ENCODE measurements at regions not wholly inside any gene's neighbourhood (a gene's known extent, or its start where the extent isn't known, plus 50 kb on each side); places are given as distances from the start of the nearest gene placed in this dataset.

DNA sequence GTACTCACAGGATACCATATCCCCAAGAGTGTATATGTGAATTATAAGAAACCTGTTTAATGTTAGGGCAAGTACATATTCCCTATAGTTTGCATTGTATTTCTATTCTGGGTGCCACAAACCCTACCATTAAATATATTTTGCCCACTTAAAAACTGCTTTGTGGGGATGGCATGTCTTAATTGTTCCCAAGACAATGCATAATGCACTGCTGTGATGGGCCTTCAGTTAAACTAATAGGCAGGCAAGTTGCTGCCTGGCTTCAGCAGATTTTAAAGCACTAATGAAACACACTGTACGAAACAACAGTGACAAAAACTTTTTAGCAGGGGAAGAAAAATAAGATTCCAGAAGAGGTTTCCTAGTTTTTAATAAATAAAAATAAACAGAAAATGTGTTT lies 104.8 kb upstream of the VRK2 start:
- DNase-seq (ENCODE audit: low read depth) = no peak
- TF ChIP-seq, protein P1, sequence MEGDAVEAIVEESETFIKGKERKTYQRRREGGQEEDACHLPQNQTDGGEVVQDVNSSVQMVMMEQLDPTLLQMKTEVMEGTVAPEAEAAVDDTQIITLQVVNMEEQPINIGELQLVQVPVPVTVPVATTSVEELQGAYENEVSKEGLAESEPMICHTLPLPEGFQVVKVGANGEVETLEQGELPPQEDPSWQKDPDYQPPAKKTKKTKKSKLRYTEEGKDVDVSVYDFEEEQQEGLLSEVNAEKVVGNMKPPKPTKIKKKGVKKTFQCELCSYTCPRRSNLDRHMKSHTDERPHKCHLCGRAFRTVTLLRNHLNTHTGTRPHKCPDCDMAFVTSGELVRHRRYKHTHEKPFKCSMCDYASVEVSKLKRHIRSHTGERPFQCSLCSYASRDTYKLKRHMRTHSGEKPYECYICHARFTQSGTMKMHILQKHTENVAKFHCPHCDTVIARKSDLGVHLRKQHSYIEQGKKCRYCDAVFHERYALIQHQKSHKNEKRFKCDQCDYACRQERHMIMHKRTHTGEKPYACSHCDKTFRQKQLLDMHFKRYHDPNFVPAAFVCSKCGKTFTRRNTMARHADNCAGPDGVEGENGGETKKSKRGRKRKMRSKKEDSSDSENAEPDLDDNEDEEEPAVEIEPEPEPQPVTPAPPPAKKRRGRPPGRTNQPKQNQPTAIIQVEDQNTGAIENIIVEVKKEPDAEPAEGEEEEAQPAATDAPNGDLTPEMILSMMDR (IDR thresholded peaks at IDR 0.05; ENCODE audit: control insufficient read depth, extremely low read depth, insufficient read depth) = no peak
- H3K4me3 ChIP-seq (ENCODE audit: low read depth, low read length) = no peak overlapping the region

DNA sequence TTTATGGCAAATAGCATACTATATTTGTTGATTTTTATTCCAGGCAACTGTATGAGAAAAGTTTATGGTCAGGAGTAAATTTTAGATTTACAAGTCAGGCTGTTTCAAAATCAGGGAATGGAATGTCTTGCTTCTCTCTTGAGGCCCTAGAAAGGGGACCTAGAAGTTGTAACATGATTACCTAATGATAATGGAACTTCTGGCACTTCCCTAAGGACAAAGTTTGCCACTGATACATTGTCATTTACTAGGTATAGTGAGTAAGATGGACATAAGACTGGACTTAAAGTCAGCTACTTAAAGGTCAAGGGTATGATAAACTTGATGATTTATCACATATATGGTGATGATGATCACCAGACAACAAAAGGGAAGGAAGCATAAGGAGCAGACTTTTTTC lies 103.3 kb upstream of the VRK2 start:
- TF ChIP-seq, protein P1 (IDR thresholded peaks at IDR 0.05; ENCODE audit: control insufficient read depth, extremely low read depth, insufficient read depth) = no peak
- H3K4me3 ChIP-seq (ENCODE audit: low read depth, low read length) = no peak overlapping the region
- no peak for DNase-seq (ENCODE audit: low read depth)

DNA sequence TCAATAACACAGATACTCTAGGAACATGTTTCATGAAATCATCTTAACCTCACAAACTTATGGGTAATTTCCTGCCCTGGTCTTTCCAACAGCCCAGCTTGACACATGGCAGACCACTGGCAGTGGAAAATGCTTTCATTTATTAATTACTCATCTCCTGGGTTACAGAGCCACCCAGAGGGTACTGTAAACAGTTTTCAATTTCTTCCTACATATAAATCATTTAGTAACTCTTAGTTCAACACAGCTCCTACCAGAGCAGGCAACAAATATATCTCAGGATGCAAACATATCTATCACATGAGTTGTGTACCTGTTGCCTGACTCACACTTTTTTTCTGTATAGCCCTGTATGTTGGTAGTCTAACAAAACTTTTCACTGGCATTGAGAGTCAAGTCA lies 99.2 kb upstream of the VRK2 start:
- no peak for DNase-seq (ENCODE audit: low read depth)
- TF ChIP-seq, protein P1 (IDR thresholded peaks at IDR 0.05; ENCODE audit: control insufficient read depth, extremely low read depth, insufficient read depth) = no peak
- no peak overlapping the region for H3K4me3 ChIP-seq (ENCODE audit: low read depth, low read length)

DNA sequence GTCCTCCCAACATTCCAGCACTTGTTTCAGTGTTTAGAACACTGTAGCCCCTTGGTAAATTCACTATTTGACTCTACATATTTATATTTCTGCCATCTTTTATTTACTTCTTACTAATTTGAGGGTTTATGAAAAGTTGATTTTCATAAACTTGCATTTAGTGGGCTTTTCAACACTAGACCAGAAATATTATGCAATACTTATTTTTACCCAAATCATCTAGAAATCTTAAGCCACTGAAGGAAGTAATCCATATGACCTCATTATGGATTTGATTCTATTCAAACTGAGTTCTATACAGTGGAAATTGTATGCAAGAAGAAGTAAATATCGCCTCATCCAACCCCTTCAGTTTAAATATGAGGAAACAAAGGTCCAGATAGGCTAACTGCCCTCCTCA lies 92.6 kb upstream of the VRK2 start:
- TF ChIP-seq, protein P1 (IDR thresholded peaks at IDR 0.05; ENCODE audit: control insufficient read depth, extremely low read depth, insufficient read depth) = no peak
- H3K4me3 ChIP-seq (ENCODE audit: low read depth, low read length) = no peak overlapping the region
- DNase-seq (ENCODE audit: low read depth) = no peak

DNA sequence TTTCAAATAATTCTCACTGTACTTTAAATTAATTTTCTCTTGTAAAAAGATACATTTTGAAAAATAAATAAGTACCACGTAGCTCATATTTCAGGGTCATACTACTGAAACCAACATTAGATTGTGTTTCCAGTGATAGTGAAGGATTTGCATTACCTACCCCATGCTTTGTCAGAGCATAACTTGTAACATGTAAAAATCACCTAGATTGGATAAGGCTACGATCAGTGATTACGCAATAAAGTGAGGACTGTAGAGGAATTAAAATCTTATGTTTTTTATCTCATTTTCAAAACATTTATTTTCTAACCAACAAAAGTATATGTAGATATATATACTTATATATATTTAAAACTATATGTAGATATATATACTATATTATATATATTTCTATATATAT lies 89.4 kb upstream of the VRK2 start:
- H3K4me3 ChIP-seq (ENCODE audit: low read depth, low read length) = no peak overlapping the region
- TF ChIP-seq, protein P1 (IDR thresholded peaks at IDR 0.05; ENCODE audit: control insufficient read depth, extremely low read depth, insufficient read depth) = no peak
- DNase-seq (ENCODE audit: low read depth) = no peak

DNA sequence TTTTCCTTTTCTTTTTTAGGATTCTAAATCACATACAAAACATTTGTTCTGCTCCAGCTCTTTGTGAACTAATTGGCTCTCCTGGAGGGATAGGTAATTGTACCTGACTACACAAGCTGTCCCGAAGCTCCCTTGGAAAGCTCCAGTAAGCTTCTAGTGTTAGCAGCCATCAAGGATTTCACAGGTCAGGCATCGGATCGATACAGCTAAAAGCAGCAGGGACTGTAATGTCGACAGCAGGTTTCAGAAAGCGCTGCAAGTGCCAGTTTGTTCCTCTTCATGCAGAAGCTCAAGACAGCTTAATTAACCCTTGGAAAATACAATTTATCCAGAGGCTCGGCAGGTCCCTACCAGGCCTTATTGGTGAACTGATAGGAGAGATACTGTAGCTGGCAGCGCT lies 87.2 kb upstream of the VRK2 start:
- DNase-seq (ENCODE audit: low read depth) = no peak
- no peak overlapping the region for H3K4me3 ChIP-seq (ENCODE audit: low read depth, low read length)
- TF ChIP-seq, protein P1 (IDR thresholded peaks at IDR 0.05; ENCODE audit: control insufficient read depth, extremely low read depth, insufficient read depth) = no peak

DNA sequence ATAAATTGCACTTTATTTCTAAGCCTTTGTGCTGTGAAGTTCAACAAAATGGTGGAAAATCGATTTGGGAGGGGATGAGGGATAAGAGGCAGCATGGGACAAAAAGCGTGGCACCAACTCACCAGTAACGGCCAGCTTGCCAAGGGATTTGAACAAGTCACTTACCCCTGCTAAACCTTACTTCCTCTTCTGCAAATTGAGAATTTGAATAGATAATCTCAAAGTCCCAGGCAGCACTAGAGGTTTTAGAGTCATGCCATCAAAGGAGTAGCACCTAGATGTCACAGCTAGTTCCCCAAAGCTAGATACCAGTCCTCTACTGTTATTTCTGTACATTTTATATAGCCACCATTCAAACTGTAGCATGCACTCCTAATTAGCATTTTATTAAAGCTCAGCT lies 83.7 kb upstream of the VRK2 start:
- no peak overlapping the region for H3K4me3 ChIP-seq (ENCODE audit: low read depth, low read length)
- DNase-seq (ENCODE audit: low read depth) = no peak
- TF ChIP-seq, protein P1 (IDR thresholded peaks at IDR 0.05; ENCODE audit: control insufficient read depth, extremely low read depth, insufficient read depth) = no peak
